ENCODE measurements at regions not wholly inside any gene's neighbourhood (a gene's known extent, or its start where the extent isn't known, plus 50 kb on each side); places are given as distances from the start of the nearest gene placed in this dataset.

DNA sequence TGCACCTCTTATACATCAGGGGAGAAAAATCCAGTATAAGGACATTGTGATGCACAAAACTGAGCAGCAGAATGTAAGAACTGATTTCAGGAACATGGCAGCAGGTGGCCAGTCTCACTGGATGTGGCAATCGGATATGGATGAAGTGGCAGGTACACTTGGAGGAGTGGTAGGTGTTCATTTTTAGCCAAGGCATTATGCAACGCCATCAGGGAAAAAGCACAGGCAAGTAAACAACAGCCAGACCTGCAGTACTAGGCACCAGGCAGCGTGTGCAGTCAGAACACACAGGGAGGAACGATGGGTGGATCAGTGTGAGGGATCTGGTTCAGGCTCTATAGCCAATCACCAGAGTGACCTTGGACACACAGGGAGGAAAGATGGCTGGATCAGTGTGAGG, 77.4 kb upstream of the GCFC2 start:
- H3K4me2 ChIP-seq (ENCODE audit: low read depth, low read length, poor library complexity, severe bottlenecking): no peak overlapping the region
- H3K4me3 ChIP-seq (ENCODE audit: low read length, poor library complexity, severe bottlenecking): no peak overlapping the region
- H3K36me3 ChIP-seq (ENCODE audit: insufficient read depth, low read length): no peaks in the 10 kb centered on the region
- H4K20me1 ChIP-seq (ENCODE audit: insufficient read depth, low read length, poor library complexity, severe bottlenecking): no peaks in the 10 kb centered on the region
- no peaks in the 10 kb centered on the region for H3K4me1 ChIP-seq (ENCODE audit: insufficient read depth, low read length, poor library complexity, severe bottlenecking)
- H3K27me3 ChIP-seq (ENCODE audit: insufficient read depth, low read length, poor library complexity, severe bottlenecking): no peaks in the 10 kb centered on the region
- H3K9me2 ChIP-seq (replicated peaks; ENCODE audit: low read depth, low read length): no peaks in the 10 kb centered on the region
- H2AFZ ChIP-seq (ENCODE audit: low read length): peak overlapping the region; percentile 72
- H3K79me2 ChIP-seq (ENCODE audit: insufficient read depth, low read length): no peaks in the 10 kb centered on the region
- H3F3A ChIP-seq (ENCODE audit: low read depth): no peaks in the 10 kb centered on the region
- no peak for TF ChIP-seq CTCF (conservative IDR thresholded peaks at IDR 0.05; ENCODE audit: low read length)
- no peak for TF ChIP-seq EZH2phosphoT487 (IDR thresholded peaks at IDR 0.05; ENCODE audit: borderline replicate concordance)
- no peaks in the 10 kb centered on the region for H3K9me3 ChIP-seq (ENCODE audit: insufficient read depth, low read depth, low read length)
- no peak overlapping the region for H3K9ac ChIP-seq (ENCODE audit: low read depth, low read length, poor library complexity, severe bottlenecking)

DNA sequence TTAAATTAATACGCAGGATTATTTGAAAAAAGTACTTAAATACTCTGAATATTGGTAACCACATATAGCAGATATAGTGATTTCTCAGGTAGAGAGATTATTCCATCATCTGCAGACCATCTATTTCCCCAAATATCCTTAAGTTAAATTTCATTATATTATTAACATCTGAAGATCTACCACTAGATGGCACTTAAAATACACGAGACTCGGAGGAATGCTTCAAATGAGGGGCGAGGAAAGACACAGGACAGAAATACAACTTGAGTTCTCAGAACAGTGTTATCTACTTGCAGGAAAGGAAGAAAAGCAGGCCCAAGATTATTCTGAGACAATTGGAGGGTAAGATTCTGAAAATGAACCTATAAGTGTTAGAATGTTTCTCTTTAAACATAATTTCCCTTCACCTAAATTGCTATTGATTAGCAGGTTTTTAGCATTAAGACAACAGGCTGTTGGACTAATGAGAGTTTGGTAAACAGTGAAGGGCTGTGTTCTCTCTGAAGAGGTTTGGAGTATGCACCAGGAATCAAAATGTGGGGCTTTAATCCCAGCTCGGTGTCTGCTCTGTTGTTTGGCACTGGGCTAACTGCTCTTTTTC, 76.9 kb upstream of the GCFC2 start:
- TF ChIP-seq EZH2phosphoT487 (IDR thresholded peaks at IDR 0.05; ENCODE audit: borderline replicate concordance): no peak
- TF ChIP-seq CTCF (conservative IDR thresholded peaks at IDR 0.05; ENCODE audit: low read length): peak; percentile 60
- H4K20me1 ChIP-seq (ENCODE audit: insufficient read depth, low read length, poor library complexity, severe bottlenecking): no peaks in the 10 kb centered on the region
- no peaks in the 10 kb centered on the region for H3K79me2 ChIP-seq (ENCODE audit: insufficient read depth, low read length)
- H3K9me3 ChIP-seq (ENCODE audit: insufficient read depth, low read depth, low read length): no peaks in the 10 kb centered on the region
- no peaks in the 10 kb centered on the region for H3K4me1 ChIP-seq (ENCODE audit: insufficient read depth, low read length, poor library complexity, severe bottlenecking)
- H3K9ac ChIP-seq (ENCODE audit: low read depth, low read length, poor library complexity, severe bottlenecking): no peak overlapping the region
- no peaks in the 10 kb centered on the region for H3F3A ChIP-seq (ENCODE audit: low read depth)
- peak overlapping the region; percentile 72 for H2AFZ ChIP-seq (ENCODE audit: low read length)
- no peaks in the 10 kb centered on the region for H3K36me3 ChIP-seq (ENCODE audit: insufficient read depth, low read length)
- no peak overlapping the region for H3K4me3 ChIP-seq (ENCODE audit: low read length, poor library complexity, severe bottlenecking)
- no peak overlapping the region for H3K4me2 ChIP-seq (ENCODE audit: low read depth, low read length, poor library complexity, severe bottlenecking)
- no peaks in the 10 kb centered on the region for H3K9me2 ChIP-seq (replicated peaks; ENCODE audit: low read depth, low read length)
- H3K27me3 ChIP-seq (ENCODE audit: insufficient read depth, low read length, poor library complexity, severe bottlenecking): no peaks in the 10 kb centered on the region

DNA sequence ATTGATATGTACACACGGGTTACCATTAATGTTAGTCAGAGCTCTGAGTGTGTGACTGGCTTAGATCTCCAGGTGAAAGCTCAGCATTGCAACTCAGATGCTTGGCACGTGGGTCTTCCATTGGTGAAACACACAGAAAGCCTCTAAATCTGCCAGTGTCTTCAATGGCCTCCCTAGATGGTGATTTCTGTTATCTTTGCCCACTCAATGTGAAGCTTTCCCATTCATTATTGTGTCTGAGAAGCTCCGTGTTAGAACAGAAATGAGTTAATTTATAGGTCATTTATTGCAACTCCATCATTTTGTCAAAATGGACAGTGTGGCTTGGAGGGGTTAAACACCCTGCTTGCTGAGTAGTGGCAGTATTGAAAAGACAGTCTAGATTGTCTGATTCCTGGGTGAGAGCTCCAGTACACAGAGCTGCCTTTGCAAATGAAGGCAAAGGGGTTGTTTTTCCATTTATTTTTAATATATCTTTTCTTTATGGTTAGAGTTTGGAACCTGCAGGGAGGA, 64.7 kb upstream of the GCFC2 start:
- Histone ChIP-seq H3K9me2 (replicated peaks; ENCODE audit: low read depth, low read length) (no peaks in the 10 kb centered on the region), H4K20me1 (ENCODE audit: insufficient read depth, low read length, poor library complexity, severe bottlenecking) (no peaks in the 10 kb centered on the region), H3F3A (ENCODE audit: low read depth) (no peaks in the 10 kb centered on the region), H3K27me3 (ENCODE audit: insufficient read depth, low read length, poor library complexity, severe bottlenecking) (no peaks in the 10 kb centered on the region), H3K79me2 (ENCODE audit: insufficient read depth, low read length) (no peaks in the 10 kb centered on the region), H3K4me2 (ENCODE audit: low read depth, low read length, poor library complexity, severe bottlenecking) (no peak overlapping the region), H3K36me3 (ENCODE audit: insufficient read depth, low read length) (no peaks in the 10 kb centered on the region), H3K4me1 (ENCODE audit: insufficient read depth, low read length, poor library complexity, severe bottlenecking) (no peaks in the 10 kb centered on the region), H3K9ac (ENCODE audit: low read depth, low read length, poor library complexity, severe bottlenecking) (no peak overlapping the region), H3K9me3 (ENCODE audit: insufficient read depth, low read depth, low read length) (no peaks in the 10 kb centered on the region), H2AFZ (ENCODE audit: low read length) (no peak overlapping the region), H3K4me3 (ENCODE audit: low read length, poor library complexity, severe bottlenecking) (no peak overlapping the region)
- TF ChIP-seq EZH2phosphoT487 (IDR thresholded peaks at IDR 0.05; ENCODE audit: borderline replicate concordance) (no peak), CTCF (conservative IDR thresholded peaks at IDR 0.05; ENCODE audit: low read length) (no peak)
